H1 (cell line): ENCODE measurements at regions not wholly inside any gene's neighbourhood (a gene's known extent, or its start where the extent isn't known, plus 50 kb on each side); places are given as distances from the start of the nearest gene placed in this dataset.

Source experiments
- CTCF ChIA-PET: fragments of 300-600 bp; sonication (Branson Sonifier 250); formaldehyde crosslinking; loops from one replicate; lab custom pipeline; 2021; ENCODE audit not compliant: partially characterized antibody; lab: Charles Lee
- POLR2A ChIA-PET: fragments of 300-600 bp; sonication (Branson Sonifier 250); formaldehyde crosslinking; loops from one replicate; lab custom pipeline; 2021; ENCODE audit warnings: inconsistent platforms; ENCODE audit not compliant: partially characterized antibody; lab: Charles Lee
- DNase-seq, 2 experiments: peaks; one replicate each; pipeline versions ENCODE4 v3.0.0 to v3.0.0-alpha.2; 2010 to 2022; ENCODE audit warnings: low spot score in 2 of 2, low read depth in 1 of 2, mixed read lengths in 1 of 2
- FAIRE-seq: peaks from 2 replicates; lab custom pipeline; 2011; peaks lifted over from hg19 to GRCh38; lab: Jason Lieb, UNC
- H2AFZ ChIP-seq: 2 replicates; pipeline ENCODE4 v1.8.1; 2012; ENCODE audit warnings: low read length, inconsistent platforms
- H2AK5ac ChIP-seq: 2 replicates; pipeline ENCODE4 v1.6.1; 2013; ENCODE audit warnings: low read depth, low read length
- H2BK120ac ChIP-seq: replicated peaks from 2 replicates; pipeline ENCODE3; 2013; ENCODE audit warnings: low read depth, low read length, inconsistent platforms
- H2BK12ac ChIP-seq: 2 replicates; pipeline ENCODE4 v1.6.1; 2013; ENCODE audit warnings: low read depth, low read length
- H2BK15ac ChIP-seq: 2 replicates; pipeline ENCODE4 v1.6.1; 2013; ENCODE audit warnings: low read length
- H2BK20ac ChIP-seq: 2 replicates; pipeline ENCODE4 v1.6.1; 2013; ENCODE audit warnings: low read length
- H2BK5ac ChIP-seq: 2 replicates; pipeline ENCODE4 v1.6.1; 2013; ENCODE audit warnings: low read depth, low read length
- H3K14ac ChIP-seq: 2 replicates; pipeline ENCODE4 v1.6.1; 2013; ENCODE audit warnings: inconsistent platforms; ENCODE audit not compliant: insufficient read length
- H3K18ac ChIP-seq: 2 replicates; pipeline ENCODE4 v1.6.1; 2013; ENCODE audit warnings: low read length; ENCODE audit errors: extremely low read depth
- H3K23ac ChIP-seq: 2 replicates; pipeline ENCODE4 v1.6.1; 2013; ENCODE audit warnings: inconsistent platforms; ENCODE audit not compliant: insufficient read length
- H3K23me2 ChIP-seq: 2 replicates; pipeline ENCODE4 v1.6.1; 2013; ENCODE audit warnings: low read depth, low read length
- H3K27ac ChIP-seq: 2 replicates; pipeline ENCODE4 v1.6.1; 2011; ENCODE audit warnings: low read depth, low read length, inconsistent platforms
- H3K27me3 ChIP-seq, 4 experiments: replicated peaks in 1 of 4; 1 replicate in 1 of 4; 2 replicates in 3 of 4; pipeline versions ENCODE4 v1.6.1 to v1.8.1; 2011 to 2013; ENCODE audit warnings: low read length in 3 of 4, mild to moderate bottlenecking in 3 of 4, inconsistent platforms in 2 of 4, mixed read lengths in 2 of 4, moderate library complexity in 1 of 4; ENCODE audit not compliant: control insufficient read depth in 3 of 4, insufficient read depth in 3 of 4; ENCODE audit errors: extremely low read depth in 1 of 4
- H3K36me3 ChIP-seq, 4 experiments: 2 replicates each; pipeline versions ENCODE4 v1.6.1 to v1.8.1; 2011 to 2013; ENCODE audit warnings: mild to moderate bottlenecking in 4 of 4, low read length in 3 of 4, moderate library complexity in 2 of 4, control low read depth in 1 of 4, inconsistent platforms in 1 of 4; ENCODE audit not compliant: insufficient read depth in 4 of 4, control insufficient read depth in 2 of 4
- H3K4ac ChIP-seq: replicated peaks from 2 replicates; pipeline ENCODE3; 2013; ENCODE audit warnings: low read length, low read depth, mixed read lengths, inconsistent platforms; ENCODE audit not compliant: insufficient read length
- H3K4me1 ChIP-seq, 4 experiments: replicated peaks in 1 of 4; 1 replicate in 1 of 4; 2 replicates in 3 of 4; pipeline versions ENCODE4 v1.6.1 to v1.8.1; 2011 to 2013; ENCODE audit warnings: low read length in 3 of 4, inconsistent platforms in 2 of 4, mixed read lengths in 1 of 4; ENCODE audit not compliant: insufficient read depth in 4 of 4, control insufficient read depth in 3 of 4
- H3K4me2 ChIP-seq, 2 experiments: 2 replicates each; pipeline versions ENCODE4 v1.6.1 to v1.8.1; 2011 to 2013; ENCODE audit warnings: low read depth in 2 of 2, low read length in 2 of 2, control low read depth in 1 of 2, inconsistent platforms in 1 of 2, mild to moderate bottlenecking in 1 of 2; ENCODE audit not compliant: insufficient read depth in 1 of 2
- H3K4me3 ChIP-seq, 4 experiments: fragments of 200-600, 300-600 bp in 1 of 4; sonication (generic), shearing (Covaris generic), sonication (Bioruptor Twin) in 1 of 4; 2 replicates each; pipeline versions ENCODE4 v1.5.1 to v1.8.1; 2011 to 2016; ENCODE audit warnings: low read length in 4 of 4, low read depth in 3 of 4, control low read depth in 2 of 4, inconsistent platforms in 2 of 4, mild to moderate bottlenecking in 2 of 4, mixed read lengths in 1 of 4, moderate library complexity in 1 of 4; ENCODE audit not compliant: insufficient read depth in 2 of 4; ENCODE audit errors: extremely low read depth in 1 of 4
- H3K56ac ChIP-seq: replicated peaks from 2 replicates; pipeline ENCODE3; 2013; ENCODE audit warnings: low read depth, mild to moderate bottlenecking, mixed read lengths, low read length, inconsistent platforms; ENCODE audit not compliant: insufficient read length
- H3K79me1 ChIP-seq: 2 replicates; pipeline ENCODE4 v1.6.1; 2013; ENCODE audit warnings: low read depth, low read length, control low read depth
- H3K79me2 ChIP-seq, 2 experiments: 2 replicates each; pipeline versions ENCODE4 v1.6.1 to v1.8.1; 2012 to 2013; ENCODE audit warnings: low read length in 2 of 2, mild to moderate bottlenecking in 2 of 2, inconsistent platforms in 1 of 2; ENCODE audit not compliant: insufficient read depth in 2 of 2, control insufficient read depth in 1 of 2
- H3K9ac ChIP-seq, 4 experiments: replicated peaks in 1 of 4; 1 replicate in 1 of 4; 2 replicates in 3 of 4; pipeline versions ENCODE4 v1.6.1 to v1.8.1; 2011 to 2013; ENCODE audit warnings: low read depth in 3 of 4, low read length in 3 of 4, control low read depth in 2 of 4, mild to moderate bottlenecking in 2 of 4, moderate library complexity in 2 of 4, inconsistent platforms in 1 of 4; ENCODE audit errors: extremely low read depth in 1 of 4
- H3K9me3 ChIP-seq, 2 experiments: 2 replicates each; pipeline versions ENCODE4 v1.6.1 to v1.8.1; 2012 to 2013; ENCODE audit warnings: mild to moderate bottlenecking in 2 of 2, moderate library complexity in 2 of 2, control low read depth in 1 of 2, inconsistent platforms in 1 of 2, low read depth in 1 of 2, low read length in 1 of 2, mixed read lengths in 1 of 2; ENCODE audit not compliant: insufficient read depth in 2 of 2
- H4K20me1 ChIP-seq, 2 experiments: replicated peaks in 1 of 2; 2 replicates each; pipeline versions ENCODE3 to v1.8.1; 2011 to 2013; ENCODE audit warnings: inconsistent platforms in 2 of 2, low read length in 2 of 2, mild to moderate bottlenecking in 1 of 2; ENCODE audit not compliant: insufficient read depth in 2 of 2, control insufficient read depth in 1 of 2
- H4K5ac ChIP-seq: 2 replicates; pipeline ENCODE4 v1.6.1; 2013; ENCODE audit warnings: low read length, low read depth, mixed read lengths, inconsistent platforms; ENCODE audit not compliant: insufficient read length
- H4K8ac ChIP-seq: 2 replicates; pipeline ENCODE4 v1.8.0; 2013; ENCODE audit warnings: mild to moderate bottlenecking, moderate library complexity, low read length, inconsistent platforms; ENCODE audit not compliant: insufficient read depth; ENCODE audit errors: extremely low read depth
- H4K91ac ChIP-seq: replicated peaks from 2 replicates; pipeline ENCODE3; 2013; ENCODE audit warnings: low read length, mixed read lengths, inconsistent platforms; ENCODE audit not compliant: insufficient read length
- WGBS, 2 experiments: shearing (Covaris generic) in 1 of 2; methylation state at CpG; one replicate each; pipeline versions ENCODE4 v1.1.6 to v1.1.7; 2013 to 2015; ENCODE audit warnings: low lambda C conversion rate in 2 of 2, mixed read lengths in 2 of 2, inconsistent platforms in 1 of 2, low coverage in 1 of 2, missing lambda C conversion rate in 1 of 2; ENCODE audit not compliant: insufficient replicate concordance in 2 of 2, insufficient coverage in 1 of 2, insufficient read length in 1 of 2; ENCODE audit errors: extremely low coverage in 1 of 2, missing lambda C conversion rate in 1 of 2; 5-methylcytosine and 5-hydroxymethylcytosine counted together
- TF ChIP-seq, protein P1 (sequence below): IDR thresholded peaks from 2 replicates; pipeline ENCODE4 v1.6.1; 2012; ENCODE audit warnings: inconsistent platforms

GRCh38 chr4:145414226-145414625 is 67.4 kb upstream of the SMAD1 start:
- Histone ChIP-seq H4K8ac (no peak overlapping the region), H3K23ac (no peak overlapping the region), H3K4me2 (no peak overlapping the region), H3K4me1 (no peaks in the 10 kb centered on the region), H3K36me3 (no peaks in the 10 kb centered on the region), H3K79me2 (no peaks in the 10 kb centered on the region), H2AFZ (no peak overlapping the region), H3K9me3 (no peaks in the 10 kb centered on the region), H3K56ac (no peak overlapping the region), H2BK20ac (no peak overlapping the region), H3K27ac (no peak overlapping the region), H2BK5ac (no peak overlapping the region), H3K14ac (no peak overlapping the region), H3K79me1 (no peaks in the 10 kb centered on the region), H3K23me2 (no peaks in the 10 kb centered on the region), H4K20me1 (no peaks in the 10 kb centered on the region), H3K27me3 (no peaks in the 10 kb centered on the region), H3K18ac (no peak overlapping the region), H2AK5ac (no peak overlapping the region), H3K4ac (no peak overlapping the region), H4K5ac (no peak overlapping the region), H2BK120ac (no peak overlapping the region), H2BK12ac (no peak overlapping the region), H3K4me3 (no peak overlapping the region), H2BK15ac (no peak overlapping the region), H4K91ac (no peak overlapping the region), H3K9ac (no peak overlapping the region)
- WGBS, 2 experiments, result 91% methylated on average over 1 of the region's 1 CpG; no CpG with 5 or more reads in 1 of the 2 experiments
- ChIA-PET POLR2A (no interaction called here), CTCF (interaction anchor here (1.1 to 2.1 kb wide), 3 partner anchors 15 to 180 kb away, joined by 3 to 6 read pairs (median 4); no protein-coding TSS in a partner anchor)
- DNase-seq (no peak), FAIRE-seq (no peak)
- TF ChIP-seq, protein P1, sequence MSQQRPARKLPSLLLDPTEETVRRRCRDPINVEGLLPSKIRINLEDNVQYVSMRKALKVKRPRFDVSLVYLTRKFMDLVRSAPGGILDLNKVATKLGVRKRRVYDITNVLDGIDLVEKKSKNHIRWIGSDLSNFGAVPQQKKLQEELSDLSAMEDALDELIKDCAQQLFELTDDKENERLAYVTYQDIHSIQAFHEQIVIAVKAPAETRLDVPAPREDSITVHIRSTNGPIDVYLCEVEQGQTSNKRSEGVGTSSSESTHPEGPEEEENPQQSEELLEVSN, result no peak
